ENCODE measurements at regions not wholly inside any gene's neighbourhood (a gene's known extent, or its start where the extent isn't known, plus 50 kb on each side); places are given as distances from the start of the nearest gene placed in this dataset.

DNA sequence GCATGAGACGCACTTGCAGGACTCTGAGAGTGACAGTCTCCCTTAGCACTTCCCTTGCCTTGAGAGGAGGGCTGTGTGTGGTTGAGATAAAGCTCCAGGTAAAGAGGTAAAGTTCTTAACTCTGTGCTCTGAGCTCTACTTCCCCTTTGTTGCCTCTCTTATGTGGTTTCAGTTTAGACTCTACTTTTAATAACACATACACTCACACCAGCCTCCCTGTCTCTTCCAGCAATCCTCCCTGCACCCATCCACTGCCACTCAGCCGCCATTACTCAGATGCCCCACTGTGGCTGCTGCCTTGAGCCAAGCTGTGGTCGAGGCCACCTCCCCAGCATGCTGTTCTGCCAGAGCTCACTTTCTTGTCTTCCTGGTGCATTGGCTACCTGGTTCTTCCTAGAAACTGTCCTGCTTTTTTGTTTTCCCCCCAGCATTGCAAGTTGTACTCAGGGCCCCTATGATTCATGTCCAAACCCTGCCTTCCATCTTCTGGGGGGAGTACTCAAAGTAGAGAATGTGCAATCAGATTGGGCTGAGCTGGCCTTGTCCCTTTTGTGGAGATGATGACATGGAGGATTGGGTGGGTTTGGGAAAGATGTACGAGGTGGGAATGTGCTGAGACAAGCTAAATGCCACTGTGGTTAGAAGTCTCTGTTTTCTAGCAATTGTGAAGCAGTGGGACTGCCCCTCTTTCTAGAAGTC, 115.5 kb upstream of the PARP11 start:
- no peaks in the 10 kb centered on the region for H3K36me3 ChIP-seq (ENCODE audit: control insufficient read depth in 1 of 2, insufficient read depth in 2 of 2, low read length in 2 of 2)
- CTCF ChIA-PET: interaction anchor here (1.5 kb wide), 1 partner anchor 119 kb away, joined by 3 read pairs; no protein-coding TSS in a partner anchor
- no peak overlapping the region for H3K9ac ChIP-seq (ENCODE audit: low read length)
- no peaks in the 10 kb centered on the region for H3K79me2 ChIP-seq (ENCODE audit: insufficient read depth, low read length)
- H3K27ac ChIP-seq (ENCODE audit: low read depth, low read length): no peak overlapping the region
- DNase-seq (ENCODE audit: low read depth, low spot score) (no peak), ATAC-seq (no peak)
- no peaks in the 10 kb centered on the region for H3K9me3 ChIP-seq (ENCODE audit: control insufficient read depth in 1 of 2, insufficient read depth in 1 of 2, low read depth in 1 of 2, low read length in 2 of 2)
- no peak overlapping the region for H3K4me2 ChIP-seq (ENCODE audit: low read length)
- H4K20me1 ChIP-seq (ENCODE audit: insufficient read depth): no peaks in the 10 kb centered on the region
- peaks cover 53% of the 10 kb centered on the region for H3K27me3 ChIP-seq (ENCODE audit: insufficient read depth, low read length)
- intact Hi-C loops (cut with micrococcal nuclease): no loop called here
- no peaks in the 10 kb centered on the region for H3K4me1 ChIP-seq (ENCODE audit: control insufficient read depth in 1 of 2, insufficient read depth in 2 of 2, low read length in 2 of 2)
- no peaks in the 10 kb centered on the region for H3K9me2 ChIP-seq (ENCODE audit: insufficient read depth)
- no peak overlapping the region for H3K4me3 ChIP-seq (replicated peaks in 1 of 2; ENCODE audit: low read depth in 1 of 2, low read length in 2 of 2)
- no peak overlapping the region for H2AFZ ChIP-seq (ENCODE audit: low read depth, low read length, poor library complexity, severe bottlenecking)
- RAD21 ChIA-PET (ENCODE audit: low non-redundant PET in 1 of 2, low total read pairs in 2 of 2, uncharacterized antibody in 2 of 2, unreplicated experiment in 2 of 2): no interaction called here
- TF ChIP-seq SIN3A (IDR thresholded peaks at IDR 0.05; ENCODE audit: low read depth) (no peak), TCF7L2 (IDR thresholded peaks at IDR 0.05; ENCODE audit: borderline replicate concordance, extremely low read depth, insufficient read depth, insufficient read length) (no peak), EZH2phosphoT487 (IDR thresholded peaks at IDR 0.05; ENCODE audit: borderline replicate concordance) (no peak), RAD21 (IDR thresholded peaks at IDR 0.05; ENCODE audit: low read depth) (no peak), CBX3 (IDR thresholded peaks at IDR 0.05; ENCODE audit: low read depth) (no peak)
- POLR2A ChIA-PET: no interaction called here
- BruUV-seq (replicated peaks): no TSS peak

- RAD21 ChIA-PET (ENCODE audit: low non-redundant PET in 1 of 2, low total read pairs in 2 of 2, uncharacterized antibody in 2 of 2, unreplicated experiment in 2 of 2): no interaction called here
- ATAC-seq: no peak
- no peaks in the 10 kb centered on the region for H4K20me1 ChIP-seq (ENCODE audit: insufficient read depth)
Observed at GRCh38 chr12:3987571-3987970, 114.4 kb upstream of the PARP11 start.

More at GRCh38 chr12:3987571-3987970, 114.4 kb upstream of the PARP11 start:
- Histone ChIP-seq H3K9me3 (ENCODE audit: control insufficient read depth in 1 of 2, insufficient read depth in 1 of 2, low read depth in 1 of 2, low read length in 2 of 2) (no peaks in the 10 kb centered on the region), H2AFZ (ENCODE audit: low read depth, low read length, poor library complexity, severe bottlenecking) (no peak overlapping the region), H3K27ac (ENCODE audit: low read depth, low read length) (no peak overlapping the region), H3K4me2 (ENCODE audit: low read length) (no peak overlapping the region), H3K27me3 (ENCODE audit: insufficient read depth, low read length) (peaks cover 44% of the 10 kb centered on the region), H3K36me3 (ENCODE audit: control insufficient read depth in 1 of 2, insufficient read depth in 2 of 2, low read length in 2 of 2) (no peaks in the 10 kb centered on the region), H3K79me2 (ENCODE audit: insufficient read depth, low read length) (no peaks in the 10 kb centered on the region), H3K9me2 (ENCODE audit: insufficient read depth) (no peaks in the 10 kb centered on the region), H3K4me3 (replicated peaks in 1 of 2; ENCODE audit: low read depth in 1 of 2, low read length in 2 of 2) (no peak overlapping the region), H3K9ac (ENCODE audit: low read length) (no peak overlapping the region), H3K4me1 (ENCODE audit: control insufficient read depth in 1 of 2, insufficient read depth in 2 of 2, low read length in 2 of 2) (no peaks in the 10 kb centered on the region)
- ChIA-PET POLR2A (no interaction called here), CTCF (interaction anchor here (1.5 kb wide), 1 partner anchor 120 kb away, joined by 3 read pairs; no protein-coding TSS in a partner anchor)
- no peak for DNase-seq (ENCODE audit: low read depth, low spot score)
- TF ChIP-seq FOSL1 (IDR thresholded peaks at IDR 0.05; ENCODE audit: low read depth) (no peak), RAD21 (IDR thresholded peaks at IDR 0.05; ENCODE audit: low read depth) (no peak), POLR2AphosphoS5 (IDR thresholded peaks at IDR 0.05; ENCODE audit: low read depth, low read length) (no peak), ZNF274 (IDR thresholded peaks at IDR 0.05; ENCODE audit: low read depth, low read length) (no peak)
- intact Hi-C loops (cut with micrococcal nuclease): no loop called here
- BruUV-seq (replicated peaks): no TSS peak

All from HCT116 (cell line).